ENCODE measurements at regions not wholly inside any gene's neighbourhood (a gene's known extent, or its start where the extent isn't known, plus 50 kb on each side); places are given as distances from the start of the nearest gene placed in this dataset.

DNA sequence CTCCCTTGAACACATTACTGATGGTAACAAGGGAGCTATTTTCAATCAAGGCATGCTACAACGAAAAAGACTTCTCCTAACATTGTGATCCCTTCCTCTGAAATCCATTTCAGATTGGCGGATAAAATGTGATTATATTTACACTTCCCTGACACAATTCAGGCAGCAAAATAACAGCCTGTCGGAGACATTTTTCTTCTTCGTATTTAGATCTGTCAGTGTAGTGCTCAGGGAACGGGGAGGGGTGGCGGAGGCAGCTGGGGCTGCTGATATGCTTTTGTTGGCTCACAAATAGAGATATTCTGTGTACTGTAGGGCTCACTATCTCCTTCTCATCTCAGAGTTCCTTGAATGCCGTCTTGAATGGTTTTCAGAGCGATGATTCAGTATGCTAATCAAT, 1261.7 kb upstream of the AUTS2 start:
- TF ChIP-seq EZH2phosphoT487 (IDR thresholded peaks at IDR 0.05; ENCODE audit: insufficient read depth, low read depth) (no peak), EZH2 (IDR thresholded peaks at IDR 0.05; ENCODE audit: insufficient read depth, poor library complexity, severe bottlenecking) (no peak)

All from GM23248 (cell line).